DMS114 treated with DMSO at 0.1 percent for 48 hours (cell line): ENCODE measurements at regions not wholly inside any gene's neighbourhood (a gene's known extent, or its start where the extent isn't known, plus 50 kb on each side); places are given as distances from the start of the nearest gene placed in this dataset.
"Not testable (repeated sequence)": the region's sequence is repeated elsewhere in the genome, so short reads cannot be mapped to it uniquely, and the experiment has no call there.

Experiments used
- DNase-seq: peaks from one replicate; lab custom pipeline; 2025; ENCODE audit not compliant: unreplicated experiment; lab: John Stamatoyannopoulos, UW

- no peak for DNase-seq
These were observed 83.2 kb upstream of the TBX18 start for GRCh38 chr6:84847390-84848160.

- no peak for DNase-seq
These were observed 78.2 kb upstream of the TBX18 start for GRCh38 chr6:84842525-84843166.

GRCh38 chr6:84837068-84837866 lies 72.9 kb upstream of the TBX18 start:
- DNase-seq, result not testable (repeated sequence)

GRCh38 chr6:84836366-84836765 lies 72.0 kb upstream of the TBX18 start:
- DNase-seq, result no peak

- DNase-seq, result no peak
These were observed 70.9 kb upstream of the TBX18 start for GRCh38 chr6:84835340-84835739.

GRCh38 chr6:84831924-84832323 lies 67.5 kb upstream of the TBX18 start:
- not testable (repeated sequence) for DNase-seq

GRCh38 chr6:84825461-84825860 lies 61.1 kb upstream of the TBX18 start:
- no peak for DNase-seq

- DNase-seq, result not testable (repeated sequence)
These were observed 56.9 kb upstream of the TBX18 start for GRCh38 chr6:84821314-84821713.

- DNase-seq, result no peak
These were observed 52.3 kb upstream of the TBX18 start for GRCh38 chr6:84816741-84817140.

GRCh38 chr6:84815896-84816735 lies 51.7 kb upstream of the TBX18 start:
- no peak for DNase-seq
